Head of caudate nucleus (tissue), 42 donors: ENCODE measurements at regions not wholly inside any gene's neighbourhood (a gene's known extent, or its start where the extent isn't known, plus 50 kb on each side); places are given as distances from the start of the nearest gene placed in this dataset.

Experiments
- DNase-seq, 42 donors: peaks; one replicate each; pipeline versions ENCODE4 v3.0.0 to v3.0.0-alpha.2; 2020 to 2021; ENCODE audit warnings: mixed read lengths in 7 of 42
- intact Hi-C: fragments of 100-400 bp; cut with DNase I; formaldehyde crosslinking; loops from one replicate; pipeline ENCODE4 v1.15.0; 2022

- intact Hi-C loops = no loop called here
- no peak for DNase-seq
Measured at GRCh38 chr13:73877399-73877798, 256.8 kb downstream of the KLF12 start.

GRCh38 chr13:73876323-73876722 lies 257.9 kb downstream of the KLF12 start:
- intact Hi-C loops = no loop called here
- no peak for DNase-seq

GRCh38 chr13:73873940-73874830 lies 260.0 kb downstream of the KLF12 start:
- no peak for DNase-seq
- intact Hi-C loops = no loop called here

GRCh38 chr13:73872397-73872796 lies 261.8 kb downstream of the KLF12 start:
- DNase-seq = no peak
- intact Hi-C loops = no loop called here

- DNase-seq = no peak
- intact Hi-C loops = no loop called here
Measured at GRCh38 chr13:73870970-73871935, 263.0 kb downstream of the KLF12 start.

- intact Hi-C loops = no loop called here
- DNase-seq = no peak
Measured at GRCh38 chr13:73870036-73870741, 264.0 kb downstream of the KLF12 start.

- intact Hi-C loops = no loop called here
Measured at GRCh38 chr13:73865027-73865426, 269.2 kb downstream of the KLF12 start.

GRCh38 chr13:73861136-73861535 lies 273.1 kb downstream of the KLF12 start:
- intact Hi-C loops = no loop called here

More at GRCh38 chr13:73865027-73865426, 269.2 kb downstream of the KLF12 start:
- no peak for DNase-seq

GRCh38 chr13:73860501-73860900 lies 273.7 kb downstream of the KLF12 start:
- intact Hi-C loops = no loop called here
- DNase-seq = no peak

More at GRCh38 chr13:73861136-73861535, 273.1 kb downstream of the KLF12 start:
- no peak for DNase-seq

- intact Hi-C loops = no loop called here
- DNase-seq = no peak
Measured at GRCh38 chr13:73859841-73860240, 274.4 kb downstream of the KLF12 start.

- no peak for DNase-seq
- intact Hi-C loops = no loop called here
Measured at GRCh38 chr13:73857106-73857505, 277.1 kb downstream of the KLF12 start.

- DNase-seq = no peak
- intact Hi-C loops = no loop called here
Measured at GRCh38 chr13:73851104-73851503, 283.1 kb downstream of the KLF12 start.

- DNase-seq = no peak
Measured at GRCh38 chr13:73850104-73850873, 283.9 kb downstream of the KLF12 start.

GRCh38 chr13:73849292-73849691 lies 284.9 kb downstream of the KLF12 start:
- intact Hi-C loops = no loop called here
- DNase-seq = no peak

More at GRCh38 chr13:73850104-73850873, 283.9 kb downstream of the KLF12 start:
- intact Hi-C loops = no loop called here

- intact Hi-C loops = no loop called here
- DNase-seq = no peak
Measured at GRCh38 chr13:73844986-73845385, 289.2 kb downstream of the KLF12 start.

GRCh38 chr13:73842626-73843025 lies 291.6 kb downstream of the KLF12 start:
- intact Hi-C loops = no loop called here
- DNase-seq = no peak

- no peak for DNase-seq
- intact Hi-C loops = no loop called here
Measured at GRCh38 chr13:73842184-73842583, 292.0 kb downstream of the KLF12 start.

GRCh38 chr13:73837147-73837546 lies 297.1 kb downstream of the KLF12 start:
- no peak for DNase-seq

More at GRCh38 chr13:73837147-73837546, 297.1 kb downstream of the KLF12 start:
- intact Hi-C loops = loop anchor here (10.0 kb wide), 1 partner anchor 1398 kb away; no protein-coding TSS in a partner anchor
